22Rv1 (cell line): ENCODE measurements at regions not wholly inside any gene's neighbourhood (a gene's known extent, or its start where the extent isn't known, plus 50 kb on each side); places are given as distances from the start of the nearest gene placed in this dataset.

Experiments
- CTCF ChIP-seq: fragments of 450-650 bp; IDR thresholded peaks from 2 replicates; pipeline ENCODE4 v1.5.1; 2017; ENCODE audit warnings: mild to moderate bottlenecking
- ZFX ChIP-seq: fragments of 450-650 bp; IDR thresholded peaks from 2 replicates; pipeline ENCODE4 v1.6.1; 2017; ENCODE audit warnings: antibody characterized with exemption, borderline replicate concordance

- TF ChIP-seq CTCF: no peak
- no peak for TF ChIP-seq ZFX
Observed at GRCh38 chr13:44808185-44808584, 181.1 kb downstream of the NUFIP1 start.
